ENCODE measurements at regions not wholly inside any gene's neighbourhood (a gene's known extent, or its start where the extent isn't known, plus 50 kb on each side); places are given as distances from the start of the nearest gene placed in this dataset.

DNA sequence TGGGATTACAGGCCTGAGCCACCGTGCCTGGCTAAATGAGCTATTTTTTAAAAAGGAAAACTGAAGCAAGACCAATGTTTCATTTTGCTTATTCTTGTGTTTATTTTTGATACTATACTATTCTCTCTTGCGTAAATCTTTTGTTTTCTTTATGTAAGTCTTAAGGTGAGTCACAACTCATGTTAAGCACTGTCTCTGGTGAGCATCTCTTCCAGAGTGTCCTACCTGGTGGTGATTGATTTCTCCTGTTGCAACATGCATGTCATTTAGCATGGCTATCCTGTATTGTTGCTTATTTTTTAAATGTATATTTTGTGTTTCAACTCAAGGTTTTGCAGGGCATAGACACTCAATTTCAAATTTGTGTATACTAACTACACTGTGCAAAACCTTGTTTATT, 336.0 kb downstream of the RFPL4B start:
- DNase-seq, result no peak
- H3K27me3 ChIP-seq (ENCODE audit: insufficient read depth), result no peaks in the 10 kb centered on the region
- ChIA-PET POLR2A (no interaction called here), CTCF (no interaction called here)
- no peak overlapping the region for H3K4me2 ChIP-seq
- TF ChIP-seq, protein P1, sequence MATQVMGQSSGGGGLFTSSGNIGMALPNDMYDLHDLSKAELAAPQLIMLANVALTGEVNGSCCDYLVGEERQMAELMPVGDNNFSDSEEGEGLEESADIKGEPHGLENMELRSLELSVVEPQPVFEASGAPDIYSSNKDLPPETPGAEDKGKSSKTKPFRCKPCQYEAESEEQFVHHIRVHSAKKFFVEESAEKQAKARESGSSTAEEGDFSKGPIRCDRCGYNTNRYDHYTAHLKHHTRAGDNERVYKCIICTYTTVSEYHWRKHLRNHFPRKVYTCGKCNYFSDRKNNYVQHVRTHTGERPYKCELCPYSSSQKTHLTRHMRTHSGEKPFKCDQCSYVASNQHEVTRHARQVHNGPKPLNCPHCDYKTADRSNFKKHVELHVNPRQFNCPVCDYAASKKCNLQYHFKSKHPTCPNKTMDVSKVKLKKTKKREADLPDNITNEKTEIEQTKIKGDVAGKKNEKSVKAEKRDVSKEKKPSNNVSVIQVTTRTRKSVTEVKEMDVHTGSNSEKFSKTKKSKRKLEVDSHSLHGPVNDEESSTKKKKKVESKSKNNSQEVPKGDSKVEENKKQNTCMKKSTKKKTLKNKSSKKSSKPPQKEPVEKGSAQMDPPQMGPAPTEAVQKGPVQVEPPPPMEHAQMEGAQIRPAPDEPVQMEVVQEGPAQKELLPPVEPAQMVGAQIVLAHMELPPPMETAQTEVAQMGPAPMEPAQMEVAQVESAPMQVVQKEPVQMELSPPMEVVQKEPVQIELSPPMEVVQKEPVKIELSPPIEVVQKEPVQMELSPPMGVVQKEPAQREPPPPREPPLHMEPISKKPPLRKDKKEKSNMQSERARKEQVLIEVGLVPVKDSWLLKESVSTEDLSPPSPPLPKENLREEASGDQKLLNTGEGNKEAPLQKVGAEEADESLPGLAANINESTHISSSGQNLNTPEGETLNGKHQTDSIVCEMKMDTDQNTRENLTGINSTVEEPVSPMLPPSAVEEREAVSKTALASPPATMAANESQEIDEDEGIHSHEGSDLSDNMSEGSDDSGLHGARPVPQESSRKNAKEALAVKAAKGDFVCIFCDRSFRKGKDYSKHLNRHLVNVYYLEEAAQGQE (IDR thresholded peaks at IDR 0.05; ENCODE audit: low read depth, low read length), result no peak
- TF ChIP-seq FOXM1 (IDR thresholded peaks at IDR 0.05; ENCODE audit: low read depth) (no peak), RCOR1 (IDR thresholded peaks at IDR 0.05; ENCODE audit: low read length) (no peak), RXRA (IDR thresholded peaks at IDR 0.05; ENCODE audit: borderline replicate concordance, low read depth) (no peak), EP300 (IDR thresholded peaks at IDR 0.05; ENCODE audit: borderline replicate concordance in 1 of 2, low read depth in 1 of 2, low read length in 1 of 2) (no peak), YY1 (IDR thresholded peaks at IDR 0.05; ENCODE audit: low read depth) (no peak), SMC3 (IDR thresholded peaks at IDR 0.05; ENCODE audit: low read depth, low read length) (no peak), EZH2phosphoT487 (IDR thresholded peaks at IDR 0.05; ENCODE audit: borderline replicate concordance, low read depth) (no peak), GATA2 (CRISPR knock-in tag; IDR thresholded peaks at IDR 0.05) (no peak), CHD2 (IDR thresholded peaks at IDR 0.05; ENCODE audit: low read length, partially characterized antibody) (no peak), SIN3A (IDR thresholded peaks at IDR 0.05; ENCODE audit: borderline replicate concordance, low read depth, low read length) (no peak), TAF1 (IDR thresholded peaks at IDR 0.05; ENCODE audit: borderline replicate concordance, low read depth, low read length) (no peak)
- TF ChIP-seq, protein P2, sequence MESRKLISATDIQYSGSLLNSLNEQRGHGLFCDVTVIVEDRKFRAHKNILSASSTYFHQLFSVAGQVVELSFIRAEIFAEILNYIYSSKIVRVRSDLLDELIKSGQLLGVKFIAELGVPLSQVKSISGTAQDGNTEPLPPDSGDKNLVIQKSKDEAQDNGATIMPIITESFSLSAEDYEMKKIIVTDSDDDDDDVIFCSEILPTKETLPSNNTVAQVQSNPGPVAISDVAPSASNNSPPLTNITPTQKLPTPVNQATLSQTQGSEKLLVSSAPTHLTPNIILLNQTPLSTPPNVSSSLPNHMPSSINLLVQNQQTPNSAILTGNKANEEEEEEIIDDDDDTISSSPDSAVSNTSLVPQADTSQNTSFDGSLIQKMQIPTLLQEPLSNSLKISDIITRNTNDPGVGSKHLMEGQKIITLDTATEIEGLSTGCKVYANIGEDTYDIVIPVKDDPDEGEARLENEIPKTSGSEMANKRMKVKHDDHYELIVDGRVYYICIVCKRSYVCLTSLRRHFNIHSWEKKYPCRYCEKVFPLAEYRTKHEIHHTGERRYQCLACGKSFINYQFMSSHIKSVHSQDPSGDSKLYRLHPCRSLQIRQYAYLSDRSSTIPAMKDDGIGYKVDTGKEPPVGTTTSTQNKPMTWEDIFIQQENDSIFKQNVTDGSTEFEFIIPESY (IDR thresholded peaks at IDR 0.05; ENCODE audit: borderline replicate concordance, low read depth), result no peak
- TF ChIP-seq, protein P3, sequence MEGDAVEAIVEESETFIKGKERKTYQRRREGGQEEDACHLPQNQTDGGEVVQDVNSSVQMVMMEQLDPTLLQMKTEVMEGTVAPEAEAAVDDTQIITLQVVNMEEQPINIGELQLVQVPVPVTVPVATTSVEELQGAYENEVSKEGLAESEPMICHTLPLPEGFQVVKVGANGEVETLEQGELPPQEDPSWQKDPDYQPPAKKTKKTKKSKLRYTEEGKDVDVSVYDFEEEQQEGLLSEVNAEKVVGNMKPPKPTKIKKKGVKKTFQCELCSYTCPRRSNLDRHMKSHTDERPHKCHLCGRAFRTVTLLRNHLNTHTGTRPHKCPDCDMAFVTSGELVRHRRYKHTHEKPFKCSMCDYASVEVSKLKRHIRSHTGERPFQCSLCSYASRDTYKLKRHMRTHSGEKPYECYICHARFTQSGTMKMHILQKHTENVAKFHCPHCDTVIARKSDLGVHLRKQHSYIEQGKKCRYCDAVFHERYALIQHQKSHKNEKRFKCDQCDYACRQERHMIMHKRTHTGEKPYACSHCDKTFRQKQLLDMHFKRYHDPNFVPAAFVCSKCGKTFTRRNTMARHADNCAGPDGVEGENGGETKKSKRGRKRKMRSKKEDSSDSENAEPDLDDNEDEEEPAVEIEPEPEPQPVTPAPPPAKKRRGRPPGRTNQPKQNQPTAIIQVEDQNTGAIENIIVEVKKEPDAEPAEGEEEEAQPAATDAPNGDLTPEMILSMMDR (IDR thresholded peaks at IDR 0.05), result no peak
- TF ChIP-seq, protein P4, sequence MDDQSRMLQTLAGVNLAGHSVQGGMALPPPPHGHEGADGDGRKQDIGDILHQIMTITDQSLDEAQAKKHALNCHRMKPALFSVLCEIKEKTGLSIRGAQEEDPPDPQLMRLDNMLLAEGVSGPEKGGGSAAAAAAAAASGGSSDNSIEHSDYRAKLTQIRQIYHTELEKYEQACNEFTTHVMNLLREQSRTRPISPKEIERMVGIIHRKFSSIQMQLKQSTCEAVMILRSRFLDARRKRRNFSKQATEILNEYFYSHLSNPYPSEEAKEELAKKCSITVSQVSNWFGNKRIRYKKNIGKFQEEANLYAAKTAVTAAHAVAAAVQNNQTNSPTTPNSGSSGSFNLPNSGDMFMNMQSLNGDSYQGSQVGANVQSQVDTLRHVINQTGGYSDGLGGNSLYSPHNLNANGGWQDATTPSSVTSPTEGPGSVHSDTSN (IDR thresholded peaks at IDR 0.05), result no peak
- no peak overlapping the region for H2AFZ ChIP-seq (ENCODE audit: low read depth)
- no peak overlapping the region for H3K27ac ChIP-seq (ENCODE audit: low read depth in 2 of 2, low read length in 1 of 2)
- H3K4me3 ChIP-seq (ENCODE audit: low read depth in 2 of 2, low read length in 1 of 2), result no peak overlapping the region
- no peaks in the 10 kb centered on the region for H3K9me3 ChIP-seq
- no peaks in the 10 kb centered on the region for H3K9me2 ChIP-seq
- no peak overlapping the region for H3K9ac ChIP-seq
- 75% methylated on average over 2 of the region's 2 CpGs for WGBS (ENCODE audit: low lambda C conversion rate)
- H3K36me3 ChIP-seq (replicated peaks in 1 of 2; ENCODE audit: control insufficient read depth in 1 of 2, insufficient read depth in 2 of 2, low read length in 1 of 2), result no peaks in the 10 kb centered on the region
- H3F3A ChIP-seq (replicated peaks; ENCODE audit: insufficient read depth), result peaks cover 26% of the 10 kb centered on the region
- no peaks in the 10 kb centered on the region; a peak in 1 of 4 replicates for H3K4me1 ChIP-seq (ENCODE audit: control insufficient read depth in 1 of 2, insufficient read depth in 2 of 2, low read depth in 1 of 2, low read length in 1 of 2)
- H4K20me1 ChIP-seq (ENCODE audit: insufficient read depth), result no peaks in the 10 kb centered on the region
- H3K79me2 ChIP-seq (ENCODE audit: insufficient read depth), result no peaks in the 10 kb centered on the region

Data from SK-N-SH (cell line).